ENCODE measurements at regions not wholly inside any gene's neighbourhood (a gene's known extent, or its start where the extent isn't known, plus 50 kb on each side); places are given as distances from the start of the nearest gene placed in this dataset.

DNA sequence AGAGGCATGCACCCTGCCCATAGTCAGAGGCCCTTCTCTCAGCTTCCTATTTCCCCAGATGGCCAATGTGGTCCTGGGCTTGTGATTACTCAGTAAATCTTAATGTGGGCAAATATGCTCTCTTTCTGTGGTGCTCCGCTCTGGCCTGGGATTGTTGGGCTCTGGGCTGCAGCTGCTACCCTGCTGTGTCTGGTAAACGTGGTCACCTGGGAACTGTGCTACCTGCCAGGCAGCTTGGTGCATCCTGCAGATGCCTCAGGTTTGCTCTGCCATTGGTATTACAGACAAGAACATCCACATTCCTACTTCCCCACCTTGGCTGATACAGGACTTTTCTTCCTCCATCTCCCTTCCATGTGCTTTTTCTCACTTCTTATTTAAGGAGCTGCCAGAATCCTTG is 611.5 kb upstream of the IMPG1 start:
- no peak for TF ChIP-seq CTCF (IDR thresholded peaks at IDR 0.05)
- TF ChIP-seq POLR2A (IDR thresholded peaks at IDR 0.05): no peak
